SK-N-SH (cell line): ENCODE measurements at regions not wholly inside any gene's neighbourhood (a gene's known extent, or its start where the extent isn't known, plus 50 kb on each side); places are given as distances from the start of the nearest gene placed in this dataset.

Experiments
- EP300 ChIP-seq, 2 experiments: IDR thresholded peaks; 2 replicates each; pipeline versions ENCODE4 v1.4.0 to v1.6.1; 2012; ENCODE audit warnings: borderline replicate concordance in 1 of 2, low read depth in 1 of 2, low read length in 1 of 2
- NFIC ChIP-seq: IDR thresholded peaks from 2 replicates; pipeline ENCODE4 v1.4.0; 2012; ENCODE audit warnings: borderline replicate concordance
- RAD21 ChIP-seq: IDR thresholded peaks from 2 replicates; pipeline ENCODE4 v1.6.1; 2012; ENCODE audit warnings: mild to moderate bottlenecking, low read length
- RFX5 ChIP-seq: IDR thresholded peaks from 2 replicates; pipeline ENCODE4 v1.6.1; 2012; ENCODE audit warnings: mild to moderate bottlenecking, improper control_type of control experiment, low read length
- TAF1 ChIP-seq: IDR thresholded peaks from 2 replicates; pipeline ENCODE4 v1.6.1; 2012; ENCODE audit warnings: low read depth, mild to moderate bottlenecking, low read length, moderate library complexity, borderline replicate concordance
- TF ChIP-seq, protein P1 (sequence below): IDR thresholded peaks from 2 replicates; pipeline ENCODE4 v1.4.0; 2012; ENCODE audit warnings: low read depth
- TF ChIP-seq, protein P2 (sequence below): fragments of 200-600 bp; sonication (generic); IDR thresholded peaks from 2 replicates; pipeline ENCODE4 v1.6.1; 2017; ENCODE audit warnings: antibody characterized with exemption, mild to moderate bottlenecking, moderate library complexity

DNA sequence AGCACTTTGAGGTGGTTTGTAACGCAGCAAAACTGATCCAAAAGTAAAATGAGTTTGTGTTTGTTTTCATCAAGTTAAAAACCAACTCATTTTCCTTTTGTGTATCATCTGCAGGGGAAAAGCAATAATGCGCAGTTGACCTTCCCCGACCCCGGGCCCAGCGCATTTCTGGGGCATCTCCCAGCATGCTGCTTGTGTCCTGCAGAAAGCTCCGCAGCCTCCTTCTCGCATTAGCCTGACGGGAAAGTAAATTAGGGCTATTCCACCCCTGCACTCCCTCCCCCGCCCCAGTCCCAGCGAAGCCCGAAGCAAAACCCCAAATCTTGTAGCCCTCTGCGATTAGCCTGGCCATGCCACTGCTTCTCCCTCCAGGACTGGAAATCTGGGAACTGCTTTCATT lies 82.0 kb upstream of the PPM1B start:
- no peak for TF ChIP-seq TAF1
- TF ChIP-seq, protein P1, sequence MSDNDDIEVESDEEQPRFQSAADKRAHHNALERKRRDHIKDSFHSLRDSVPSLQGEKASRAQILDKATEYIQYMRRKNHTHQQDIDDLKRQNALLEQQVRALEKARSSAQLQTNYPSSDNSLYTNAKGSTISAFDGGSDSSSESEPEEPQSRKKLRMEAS, result no peak
- TF ChIP-seq, protein P2, sequence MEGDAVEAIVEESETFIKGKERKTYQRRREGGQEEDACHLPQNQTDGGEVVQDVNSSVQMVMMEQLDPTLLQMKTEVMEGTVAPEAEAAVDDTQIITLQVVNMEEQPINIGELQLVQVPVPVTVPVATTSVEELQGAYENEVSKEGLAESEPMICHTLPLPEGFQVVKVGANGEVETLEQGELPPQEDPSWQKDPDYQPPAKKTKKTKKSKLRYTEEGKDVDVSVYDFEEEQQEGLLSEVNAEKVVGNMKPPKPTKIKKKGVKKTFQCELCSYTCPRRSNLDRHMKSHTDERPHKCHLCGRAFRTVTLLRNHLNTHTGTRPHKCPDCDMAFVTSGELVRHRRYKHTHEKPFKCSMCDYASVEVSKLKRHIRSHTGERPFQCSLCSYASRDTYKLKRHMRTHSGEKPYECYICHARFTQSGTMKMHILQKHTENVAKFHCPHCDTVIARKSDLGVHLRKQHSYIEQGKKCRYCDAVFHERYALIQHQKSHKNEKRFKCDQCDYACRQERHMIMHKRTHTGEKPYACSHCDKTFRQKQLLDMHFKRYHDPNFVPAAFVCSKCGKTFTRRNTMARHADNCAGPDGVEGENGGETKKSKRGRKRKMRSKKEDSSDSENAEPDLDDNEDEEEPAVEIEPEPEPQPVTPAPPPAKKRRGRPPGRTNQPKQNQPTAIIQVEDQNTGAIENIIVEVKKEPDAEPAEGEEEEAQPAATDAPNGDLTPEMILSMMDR, result no peak
- TF ChIP-seq NFIC, result no peak
- TF ChIP-seq EP300 (IDR thresholded peaks at IDR 0.05; ENCODE audit: borderline replicate concordance in 1 of 2, low read depth in 1 of 2, low read length in 1 of 2), result no peak
- TF ChIP-seq RAD21, result no peak
- TF ChIP-seq RFX5, result no peak
